ENCODE measurements at regions not wholly inside any gene's neighbourhood (a gene's known extent, or its start where the extent isn't known, plus 50 kb on each side); places are given as distances from the start of the nearest gene placed in this dataset.

- TF ChIP-seq POLR2A (IDR thresholded peaks at IDR 0.05) (no peak), CTCF (IDR thresholded peaks at IDR 0.05) (no peak)
Measured at GRCh38 chr15:39100106-39100660, 480.7 kb upstream of the THBS1 start.

All from esophagus squamous epithelium (tissue), 4 donors.